C4-2B (cell line): ENCODE measurements at regions not wholly inside any gene's neighbourhood (a gene's known extent, or its start where the extent isn't known, plus 50 kb on each side); places are given as distances from the start of the nearest gene placed in this dataset.
"Not testable (repeated sequence)": the region's sequence is repeated elsewhere in the genome, so short reads cannot be mapped to it uniquely, and the experiment has no call there.

ENCODE experiments used
- H3K27ac ChIP-seq: fragments of 450-650 bp; 2 replicates; pipeline ENCODE4 v1.5.1; 2017
- ZFX ChIP-seq: fragments of 450-650 bp; IDR thresholded peaks from 2 replicates; pipeline ENCODE4 v1.6.1; 2017
- TF ChIP-seq, protein P1 (sequence below): fragments of 450-650 bp; conservative IDR thresholded peaks from 2 replicates; pipeline ENCODE4 v1.5.1; 2017; ENCODE audit warnings: mild to moderate bottlenecking

GRCh38 chr6:15108383-15108715 is 137.5 kb upstream of the JARID2 start:
- no peak overlapping the region for H3K27ac ChIP-seq
- TF ChIP-seq ZFX: no peak
- TF ChIP-seq, protein P1, sequence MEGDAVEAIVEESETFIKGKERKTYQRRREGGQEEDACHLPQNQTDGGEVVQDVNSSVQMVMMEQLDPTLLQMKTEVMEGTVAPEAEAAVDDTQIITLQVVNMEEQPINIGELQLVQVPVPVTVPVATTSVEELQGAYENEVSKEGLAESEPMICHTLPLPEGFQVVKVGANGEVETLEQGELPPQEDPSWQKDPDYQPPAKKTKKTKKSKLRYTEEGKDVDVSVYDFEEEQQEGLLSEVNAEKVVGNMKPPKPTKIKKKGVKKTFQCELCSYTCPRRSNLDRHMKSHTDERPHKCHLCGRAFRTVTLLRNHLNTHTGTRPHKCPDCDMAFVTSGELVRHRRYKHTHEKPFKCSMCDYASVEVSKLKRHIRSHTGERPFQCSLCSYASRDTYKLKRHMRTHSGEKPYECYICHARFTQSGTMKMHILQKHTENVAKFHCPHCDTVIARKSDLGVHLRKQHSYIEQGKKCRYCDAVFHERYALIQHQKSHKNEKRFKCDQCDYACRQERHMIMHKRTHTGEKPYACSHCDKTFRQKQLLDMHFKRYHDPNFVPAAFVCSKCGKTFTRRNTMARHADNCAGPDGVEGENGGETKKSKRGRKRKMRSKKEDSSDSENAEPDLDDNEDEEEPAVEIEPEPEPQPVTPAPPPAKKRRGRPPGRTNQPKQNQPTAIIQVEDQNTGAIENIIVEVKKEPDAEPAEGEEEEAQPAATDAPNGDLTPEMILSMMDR: no peak

DNA sequence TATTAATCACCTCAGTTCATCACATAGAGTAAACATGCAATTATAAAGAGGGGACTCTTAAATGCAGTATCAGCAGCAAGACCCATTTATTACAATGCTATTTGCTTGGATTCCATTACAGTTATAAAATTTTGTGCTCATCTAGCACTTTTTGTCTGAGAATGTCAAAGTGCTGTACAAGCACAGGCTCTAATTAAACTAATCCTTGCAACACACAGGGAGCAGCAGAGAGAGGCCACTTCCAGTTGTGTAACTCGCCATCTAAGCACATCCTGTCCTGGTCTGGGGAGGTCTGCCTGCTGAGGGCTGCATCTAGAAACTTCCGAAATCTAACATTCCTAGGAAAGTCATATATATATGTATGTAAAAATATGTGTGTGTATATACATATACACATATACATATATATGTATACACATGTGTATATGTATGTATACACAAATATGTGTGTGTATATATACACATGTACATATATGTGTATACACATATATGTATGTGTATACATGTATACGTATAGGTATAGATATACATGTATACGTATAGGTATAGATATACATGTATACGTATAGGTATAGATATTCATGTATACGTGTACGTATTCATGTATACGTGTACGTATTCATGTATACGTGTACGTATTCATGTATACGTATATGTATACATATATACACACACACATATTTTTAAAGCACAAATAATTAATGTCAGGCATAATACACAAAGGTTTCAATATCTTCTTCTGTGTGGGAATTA is 136.4 kb upstream of the JARID2 start:
- TF ChIP-seq ZFX: no peak
- TF ChIP-seq, protein P1: no peak

GRCh38 chr6:15110726-15111354 is 135.0 kb upstream of the JARID2 start:
- H3K27ac ChIP-seq: no peak overlapping the region
- no peak for TF ChIP-seq ZFX

More for the DNA sequence above, 136.4 kb upstream of the JARID2 start:
- H3K27ac ChIP-seq: no peak overlapping the region

GRCh38 chr6:15111576-15111975 is 134.3 kb upstream of the JARID2 start:
- not testable (repeated sequence) for H3K27ac ChIP-seq

- H3K27ac ChIP-seq: no peak overlapping the region
- TF ChIP-seq ZFX: no peak
- TF ChIP-seq, protein P1: no peak
These were observed 132.3 kb upstream of the JARID2 start for GRCh38 chr6:15113587-15113986.

DNA sequence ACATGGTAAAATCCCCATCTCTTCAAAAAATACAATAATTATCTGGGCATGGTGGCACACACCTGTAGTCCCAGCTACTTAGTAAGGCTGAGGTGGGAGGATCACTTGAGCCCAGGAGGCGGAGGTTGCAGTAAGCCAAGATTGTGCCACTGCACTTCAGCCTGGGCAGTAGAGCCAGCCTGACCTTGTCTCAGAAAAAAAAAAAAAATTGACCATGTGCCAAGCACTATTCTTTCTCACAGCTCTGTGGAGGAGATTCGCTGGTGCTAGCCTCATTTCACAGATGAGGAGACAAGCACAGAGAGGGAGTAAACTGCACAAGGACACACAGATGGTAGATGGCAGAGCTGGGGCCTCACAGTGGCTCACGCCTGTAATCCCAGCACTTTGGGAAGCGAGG is 131.8 kb upstream of the JARID2 start:
- TF ChIP-seq, protein P1: no peak
- TF ChIP-seq ZFX: no peak
- no peak overlapping the region for H3K27ac ChIP-seq

GRCh38 chr6:15116889-15117288 is 129.0 kb upstream of the JARID2 start:
- TF ChIP-seq, protein P1: no peak
- no peak for TF ChIP-seq ZFX
- no peak overlapping the region for H3K27ac ChIP-seq

- TF ChIP-seq ZFX: no peak
- TF ChIP-seq, protein P1: no peak
- H3K27ac ChIP-seq: no peak overlapping the region
These were observed 124.4 kb upstream of the JARID2 start for GRCh38 chr6:15121443-15121842.
